ENCODE measurements at regions not wholly inside any gene's neighbourhood (a gene's known extent, or its start where the extent isn't known, plus 50 kb on each side); places are given as distances from the start of the nearest gene placed in this dataset.

DNA sequence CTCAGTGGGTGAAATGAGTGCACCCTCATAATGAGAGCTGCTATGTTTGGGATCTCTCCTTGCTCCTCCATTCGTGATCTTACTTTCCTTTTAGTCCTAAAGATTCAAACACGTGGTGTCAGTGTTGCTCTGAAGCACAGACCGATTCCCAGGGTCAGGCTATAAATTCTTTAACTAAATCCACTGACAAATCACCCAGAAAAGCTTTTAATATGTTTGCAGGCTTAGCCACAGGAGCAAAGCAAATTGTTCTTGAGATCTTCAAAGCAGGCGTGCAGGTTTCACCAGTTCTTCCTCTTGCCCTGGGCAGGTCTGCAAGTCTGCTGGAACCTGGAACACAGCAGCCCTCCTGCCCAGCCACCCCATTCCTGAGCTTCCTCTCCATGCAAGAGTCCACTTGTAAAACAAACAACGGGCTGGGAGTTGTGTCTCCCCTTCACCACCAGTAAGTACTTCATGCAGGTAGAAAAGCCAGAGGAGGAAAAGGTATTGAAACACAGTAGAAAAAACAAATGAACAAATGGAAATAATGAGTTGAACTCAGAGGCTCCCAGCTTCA, 70.1 kb upstream of the ENPP6 start:
- peak overlapping the region; percentile 26 for H3K4me3 ChIP-seq (ENCODE audit: low read depth, low read length, poor library complexity, severe bottlenecking)
- H3K79me2 ChIP-seq (ENCODE audit: insufficient read depth, low read length): no peaks in the 10 kb centered on the region
- peak overlapping the region; percentile 47 for H3K9ac ChIP-seq (ENCODE audit: low read length)
- H3K9me2 ChIP-seq (ENCODE audit: low read depth, low read length): no peaks in the 10 kb centered on the region
- H3F3A ChIP-seq (ENCODE audit: insufficient read depth, low read length): no peaks in the 10 kb centered on the region
- H3K4me2 ChIP-seq (ENCODE audit: low read length): peak overlapping the region; percentile 52
- TF ChIP-seq, protein P1, sequence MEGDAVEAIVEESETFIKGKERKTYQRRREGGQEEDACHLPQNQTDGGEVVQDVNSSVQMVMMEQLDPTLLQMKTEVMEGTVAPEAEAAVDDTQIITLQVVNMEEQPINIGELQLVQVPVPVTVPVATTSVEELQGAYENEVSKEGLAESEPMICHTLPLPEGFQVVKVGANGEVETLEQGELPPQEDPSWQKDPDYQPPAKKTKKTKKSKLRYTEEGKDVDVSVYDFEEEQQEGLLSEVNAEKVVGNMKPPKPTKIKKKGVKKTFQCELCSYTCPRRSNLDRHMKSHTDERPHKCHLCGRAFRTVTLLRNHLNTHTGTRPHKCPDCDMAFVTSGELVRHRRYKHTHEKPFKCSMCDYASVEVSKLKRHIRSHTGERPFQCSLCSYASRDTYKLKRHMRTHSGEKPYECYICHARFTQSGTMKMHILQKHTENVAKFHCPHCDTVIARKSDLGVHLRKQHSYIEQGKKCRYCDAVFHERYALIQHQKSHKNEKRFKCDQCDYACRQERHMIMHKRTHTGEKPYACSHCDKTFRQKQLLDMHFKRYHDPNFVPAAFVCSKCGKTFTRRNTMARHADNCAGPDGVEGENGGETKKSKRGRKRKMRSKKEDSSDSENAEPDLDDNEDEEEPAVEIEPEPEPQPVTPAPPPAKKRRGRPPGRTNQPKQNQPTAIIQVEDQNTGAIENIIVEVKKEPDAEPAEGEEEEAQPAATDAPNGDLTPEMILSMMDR (IDR thresholded peaks at IDR 0.05; ENCODE audit: low read length): no peak
- TF ChIP-seq EZH2 (IDR thresholded peaks at IDR 0.05; ENCODE audit: borderline replicate concordance, low read length): no peak
- H3K27ac ChIP-seq (ENCODE audit: low read depth, low read length, poor library complexity, severe bottlenecking): peak overlapping the region; percentile 82
- peaks cover 61% of the 10 kb centered on the region for H3K4me1 ChIP-seq (ENCODE audit: insufficient read depth, low read length, severe bottlenecking)
- no peaks in the 10 kb centered on the region for H4K20me1 ChIP-seq (ENCODE audit: insufficient read depth, low read length)
- no peaks in the 10 kb centered on the region for H3K27me3 ChIP-seq (ENCODE audit: insufficient read depth, low read length)
- no peak overlapping the region for H2AFZ ChIP-seq (ENCODE audit: low read length)
- no peaks in the 10 kb centered on the region for H3K9me3 ChIP-seq (ENCODE audit: low read length)
- H3K36me3 ChIP-seq (ENCODE audit: insufficient read depth, low read length): no peaks in the 10 kb centered on the region

DNA sequence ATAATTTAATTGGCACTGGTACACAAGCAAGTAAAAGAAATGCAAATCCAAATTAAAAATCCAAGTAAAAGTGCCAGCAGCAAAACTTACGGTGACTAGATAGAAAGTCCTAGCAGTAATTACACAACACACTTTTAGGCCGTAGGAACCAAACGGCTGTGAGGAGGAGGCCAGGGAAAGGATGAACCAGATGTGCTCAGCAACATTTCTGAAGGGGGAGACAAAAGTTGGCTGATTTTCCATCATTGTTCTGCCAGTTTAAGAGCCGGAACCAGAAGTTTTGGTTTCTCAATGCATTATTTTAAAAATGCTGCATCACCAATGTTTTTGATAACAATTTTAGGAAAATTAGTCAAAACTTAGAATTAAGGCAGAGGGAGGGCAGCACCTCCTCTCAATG, 68.7 kb upstream of the ENPP6 start:
- Histone ChIP-seq H2AFZ (ENCODE audit: low read length) (no peak overlapping the region), H3K9me2 (ENCODE audit: low read depth, low read length) (no peaks in the 10 kb centered on the region), H3K4me2 (ENCODE audit: low read length) (peak overlapping the region; percentile 8; the same call in 1 of the 2 replicates), H3K9ac (ENCODE audit: low read length) (no peak overlapping the region), H3K27me3 (ENCODE audit: insufficient read depth, low read length) (no peaks in the 10 kb centered on the region), H3K9me3 (ENCODE audit: low read length) (no peaks in the 10 kb centered on the region), H4K20me1 (ENCODE audit: insufficient read depth, low read length) (no peaks in the 10 kb centered on the region), H3K27ac (ENCODE audit: low read depth, low read length, poor library complexity, severe bottlenecking) (peak overlapping the region; percentile 91), H3K36me3 (ENCODE audit: insufficient read depth, low read length) (no peaks in the 10 kb centered on the region), H3K79me2 (ENCODE audit: insufficient read depth, low read length) (no peaks in the 10 kb centered on the region), H3F3A (ENCODE audit: insufficient read depth, low read length) (no peaks in the 10 kb centered on the region), H3K4me3 (ENCODE audit: low read depth, low read length, poor library complexity, severe bottlenecking) (no peak overlapping the region), H3K4me1 (ENCODE audit: insufficient read depth, low read length, severe bottlenecking) (peaks cover 75% of the 10 kb centered on the region)
- no peak for TF ChIP-seq EZH2 (IDR thresholded peaks at IDR 0.05; ENCODE audit: borderline replicate concordance, low read length)
- TF ChIP-seq, protein P1 (IDR thresholded peaks at IDR 0.05; ENCODE audit: low read length): no peak

DNA sequence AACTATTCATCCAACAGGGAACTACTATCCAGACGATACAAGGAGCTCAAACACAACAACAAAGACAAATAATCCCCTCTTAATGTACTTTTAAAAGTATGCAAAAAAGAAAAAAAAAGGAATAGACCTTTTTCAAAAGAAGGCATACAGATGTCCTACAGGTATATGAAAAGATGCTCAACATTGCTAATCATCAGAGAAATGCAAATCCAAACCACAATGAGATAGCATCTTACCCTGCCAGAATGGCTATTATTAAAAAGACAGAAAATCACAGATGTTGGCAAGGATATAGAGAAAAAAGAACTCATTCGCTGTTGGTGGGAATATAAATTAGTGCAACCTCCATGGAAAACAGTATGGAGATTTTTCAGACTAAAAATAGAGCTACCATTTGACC, 67.1 kb upstream of the ENPP6 start:
- H3K27ac ChIP-seq (ENCODE audit: low read depth, low read length, poor library complexity, severe bottlenecking): peak overlapping the region; percentile 91
- peak overlapping the region; percentile 38 for H3K4me3 ChIP-seq (ENCODE audit: low read depth, low read length, poor library complexity, severe bottlenecking)
- peak overlapping the region; percentile 62 for H3K4me2 ChIP-seq (ENCODE audit: low read length)

More for the DNA sequence above, 67.1 kb upstream of the ENPP6 start:
- TF ChIP-seq, protein P1 (IDR thresholded peaks at IDR 0.05; ENCODE audit: low read length): no peak
- no peak for TF ChIP-seq EZH2 (IDR thresholded peaks at IDR 0.05; ENCODE audit: borderline replicate concordance, low read length)
- Histone ChIP-seq H3K36me3 (ENCODE audit: insufficient read depth, low read length) (no peaks in the 10 kb centered on the region), H3F3A (ENCODE audit: insufficient read depth, low read length) (no peaks in the 10 kb centered on the region), H3K4me1 (ENCODE audit: insufficient read depth, low read length, severe bottlenecking) (peaks cover 87% of the 10 kb centered on the region), H4K20me1 (ENCODE audit: insufficient read depth, low read length) (no peaks in the 10 kb centered on the region), H3K9me2 (ENCODE audit: low read depth, low read length) (no peaks in the 10 kb centered on the region), H3K27me3 (ENCODE audit: insufficient read depth, low read length) (no peaks in the 10 kb centered on the region), H3K9ac (ENCODE audit: low read length) (peak overlapping the region; percentile 61), H2AFZ (ENCODE audit: low read length) (no peak overlapping the region), H3K9me3 (ENCODE audit: low read length) (no peaks in the 10 kb centered on the region), H3K79me2 (ENCODE audit: insufficient read depth, low read length) (no peaks in the 10 kb centered on the region)
